H1 (cell line): ENCODE measurements at regions not wholly inside any gene's neighbourhood (a gene's known extent, or its start where the extent isn't known, plus 50 kb on each side); places are given as distances from the start of the nearest gene placed in this dataset.

Source experiments
- CHD7 ChIP-seq: fragments of 300-600 bp; sonication (generic); IDR thresholded peaks from 2 replicates; pipeline ENCODE4 v1.7.1; 2012; ENCODE audit warnings: low read length, moderate library complexity, mild to moderate bottlenecking, inconsistent platforms; ENCODE audit not compliant: insufficient replicate concordance
- MAFK ChIP-seq: IDR thresholded peaks from 2 replicates; pipeline ENCODE4 v1.6.1; 2012; ENCODE audit warnings: low read depth, mild to moderate bottlenecking, improper control_type of control experiment, low read length
- RXRA ChIP-seq: IDR thresholded peaks from 2 replicates; pipeline ENCODE4 v1.6.1; 2011; ENCODE audit warnings: low read depth, mild to moderate bottlenecking, low read length, moderate library complexity; ENCODE audit not compliant: insufficient read depth

- no peak for TF ChIP-seq CHD7
- TF ChIP-seq MAFK: no peak
- no peak for TF ChIP-seq RXRA
Observed at GRCh38 chr7:110461621-110462020, 629.3 kb upstream of the LRRN3 start (continued).
